GM23338 (cell line): ENCODE measurements at regions not wholly inside any gene's neighbourhood (a gene's known extent, or its start where the extent isn't known, plus 50 kb on each side); places are given as distances from the start of the nearest gene placed in this dataset.

Experiments
- ATAC-seq: fragments of 200-7000 bp; cut with Tn5 transposase; 3 replicates; pipeline ENCODE4 v1.9.1; 2020
- DNase-seq: peaks from one replicate; pipeline ENCODE4 v3.0.0-alpha.2; 2015; ENCODE audit warnings: low spot score
- H2AFZ ChIP-seq: fragments of 200-600 bp; sonication (generic); 2 replicates; pipeline ENCODE4 v1.8.0; 2016; ENCODE audit warnings: antibody characterized with exemption, mild to moderate bottlenecking, moderate library complexity
- H3F3A ChIP-seq: fragments of 200-600 bp; sonication (generic); replicated peaks from 2 replicates; pipeline ENCODE4 v1.8.0; 2017; ENCODE audit warnings: antibody characterized with exemption, mixed run types, low read depth
- H3K27ac ChIP-seq: fragments of 200-600 bp; sonication (generic); 2 replicates; pipeline ENCODE4 v1.6.1; 2016; ENCODE audit warnings: low read depth
- H3K27me3 ChIP-seq: fragments of 200-600 bp; sonication (generic); 2 replicates; pipeline ENCODE4 v1.8.0; 2016; ENCODE audit warnings: mild to moderate bottlenecking, mixed run types, moderate library complexity; ENCODE audit not compliant: insufficient read depth
- H3K36me3 ChIP-seq: fragments of 200-600 bp; sonication (generic); 2 replicates; pipeline ENCODE4 v1.8.0; 2016; ENCODE audit warnings: mild to moderate bottlenecking; ENCODE audit not compliant: insufficient read depth
- H3K4me1 ChIP-seq: fragments of 200-600 bp; sonication (generic); 2 replicates; pipeline ENCODE4 v1.8.0; 2016; ENCODE audit warnings: mild to moderate bottlenecking, moderate library complexity; ENCODE audit not compliant: insufficient read depth
- H3K4me2 ChIP-seq: fragments of 200-600 bp; sonication (generic); 2 replicates; pipeline ENCODE4 v1.7.1; 2017; ENCODE audit warnings: mixed run types
- H3K4me3 ChIP-seq: fragments of 200-600 bp; sonication (generic); 2 replicates; pipeline ENCODE4 v1.6.1; 2016; ENCODE audit warnings: mixed run types
- H3K79me2 ChIP-seq: fragments of 200-600 bp; sonication (generic); replicated peaks from 2 replicates; pipeline ENCODE4 v1.8.0; 2017; ENCODE audit warnings: mild to moderate bottlenecking; ENCODE audit not compliant: insufficient read depth
- H3K9me2 ChIP-seq: fragments of 200-600 bp; sonication (generic); 2 replicates; pipeline ENCODE4 v1.8.0; 2017; ENCODE audit not compliant: insufficient read depth
- H4K20me1 ChIP-seq: fragments of 200-600 bp; sonication (generic); replicated peaks from 2 replicates; pipeline ENCODE4 v1.8.0; 2017; ENCODE audit warnings: mild to moderate bottlenecking; ENCODE audit not compliant: insufficient read depth
- H3K27ac Mint-ChIP-seq: 2 replicates; pipeline ENCODE4 v1.8.0; 2020; ENCODE audit warnings: inconsistent platforms, mild to moderate bottlenecking, moderate library complexity, mixed read lengths
- H3K27me3 Mint-ChIP-seq: 3 replicates; pipeline ENCODE4 v1.8.0; 2022; ENCODE audit warnings: low read depth, mild to moderate bottlenecking, moderate library complexity, mixed read lengths, inconsistent platforms; ENCODE audit not compliant: insufficient read depth, poor library complexity
- H3K36me3 Mint-ChIP-seq: 3 replicates; pipeline ENCODE4 v1.8.0; 2021; ENCODE audit warnings: low read depth, mild to moderate bottlenecking, inconsistent platforms, moderate library complexity, mixed read lengths
- H3K4me1 Mint-ChIP-seq: 3 replicates; pipeline ENCODE4 v1.8.0; 2020; ENCODE audit warnings: mild to moderate bottlenecking, inconsistent platforms, mixed read lengths
- H3K4me3 Mint-ChIP-seq: 3 replicates; pipeline ENCODE4 v1.8.0; 2021; ENCODE audit warnings: moderate library complexity, mild to moderate bottlenecking, inconsistent platforms, mixed read lengths
- H3K9me3 Mint-ChIP-seq: 3 replicates; pipeline ENCODE4 v1.8.0; 2020; ENCODE audit warnings: moderate library complexity, mild to moderate bottlenecking, inconsistent platforms, mixed read lengths
- CREB1 ChIP-seq: fragments of 250-450 bp; sonication (Bioruptor Pico); IDR thresholded peaks from 2 replicates; pipeline ENCODE4 v1.5.0; 2020; ENCODE audit warnings: low read depth, mild to moderate bottlenecking, moderate library complexity
- EZH2 ChIP-seq: fragments of 200-600 bp; sonication (generic); IDR thresholded peaks from one replicate; pipeline ENCODE4 v1.8.0; 2017; ENCODE audit warnings: antibody characterized with exemption, mild to moderate bottlenecking, low read depth; ENCODE audit not compliant: unreplicated experiment
- EZH2phosphoT487 ChIP-seq: fragments of 200-600 bp; sonication (generic); IDR thresholded peaks from one replicate; pipeline ENCODE4 v1.8.1; 2018; ENCODE audit warnings: antibody characterized with exemption; ENCODE audit not compliant: unreplicated experiment
- JUNB ChIP-seq: IDR thresholded peaks from one replicate; pipeline ENCODE4 v1.6.1; 2016; ENCODE audit warnings: antibody characterized with exemption; ENCODE audit not compliant: unreplicated experiment
- NANOG ChIP-seq: IDR thresholded peaks from 2 replicates; pipeline ENCODE4 v1.6.1; 2016; ENCODE audit warnings: antibody characterized with exemption, borderline replicate concordance
- POLR2AphosphoS5 ChIP-seq: IDR thresholded peaks from 2 replicates; pipeline ENCODE4 v1.6.1; 2016; ENCODE audit warnings: antibody characterized with exemption, low read depth
- ZNF114 ChIP-seq: fragments of 250-450 bp; sonication (Bioruptor Pico); IDR thresholded peaks from 2 replicates; pipeline ENCODE4 v1.5.0; 2020; ENCODE audit warnings: mild to moderate bottlenecking, moderate library complexity
- TF ChIP-seq, protein P1 (sequence below), 2 experiments: fragments of 200-600 bp in 1 of 2; sonication (generic) in 1 of 2; conservative IDR thresholded peaks; 2 replicates each; pipeline versions ENCODE4 v1.5.1 to v1.6.1; 2016 to 2017; ENCODE audit warnings: antibody characterized with exemption in 2 of 2, low read depth in 2 of 2, mild to moderate bottlenecking in 2 of 2, moderate library complexity in 1 of 2
- TF ChIP-seq, protein P2 (sequence below): IDR thresholded peaks from one replicate; pipeline ENCODE4 v1.6.1; 2018; ENCODE audit warnings: antibody characterized with exemption; ENCODE audit not compliant: unreplicated experiment
- TF ChIP-seq, protein P3 (sequence below): fragments of 250-450 bp; sonication (Bioruptor Pico); IDR thresholded peaks from 2 replicates; pipeline ENCODE4 v1.5.0; 2020; ENCODE audit warnings: mild to moderate bottlenecking, moderate library complexity

DNA sequence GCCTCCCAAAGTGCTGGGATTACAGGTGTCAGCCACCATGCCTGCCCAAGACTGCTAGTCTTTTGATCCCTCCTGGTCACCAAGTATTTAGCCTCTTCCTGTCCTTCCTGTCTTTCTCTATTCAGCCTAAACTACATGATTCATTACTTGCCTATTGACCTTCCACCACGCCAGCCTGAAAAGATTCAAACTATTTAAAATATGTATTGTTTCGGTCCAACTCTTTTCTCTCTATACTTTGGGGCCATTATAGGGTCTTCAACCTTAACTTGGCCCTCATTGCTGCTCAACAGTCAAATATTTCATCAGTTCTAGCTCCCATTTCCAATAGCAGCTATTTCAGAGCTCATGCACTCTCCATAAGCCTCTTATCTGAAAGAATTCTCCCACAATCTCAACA, 153.0 kb downstream of the TNFSF18 start:
- Histone ChIP-seq H3K36me3 (no peaks in the 10 kb centered on the region), H2AFZ (no peak overlapping the region), H3F3A (no peaks in the 10 kb centered on the region), H3K27ac (no peak overlapping the region), H3K4me3 (no peak overlapping the region), H3K27me3 (no peaks in the 10 kb centered on the region), H3K4me2 (no peak overlapping the region), H3K9me2 (0 out of 2 replicates have a peak, but pooled peaks cover 5% of the 10 kb centered on the region), H3K79me2 (no peaks in the 10 kb centered on the region), H4K20me1 (no peaks in the 10 kb centered on the region), H3K4me1 (no peaks in the 10 kb centered on the region)
- H3K4me1 Mint-ChIP-seq: peaks cover 10% of the 10 kb centered on the region; the same call in 2 of the 3 replicates
- H3K9me3 Mint-ChIP-seq: no peaks in the 10 kb centered on the region
- H3K36me3 Mint-ChIP-seq: no peaks in the 10 kb centered on the region
- H3K27ac Mint-ChIP-seq: no peak overlapping the region
- no peak for ATAC-seq
- DNase-seq: no peak
- no peak for TF ChIP-seq CREB1 (CRISPR knock-in tag)
- TF ChIP-seq, protein P1, sequence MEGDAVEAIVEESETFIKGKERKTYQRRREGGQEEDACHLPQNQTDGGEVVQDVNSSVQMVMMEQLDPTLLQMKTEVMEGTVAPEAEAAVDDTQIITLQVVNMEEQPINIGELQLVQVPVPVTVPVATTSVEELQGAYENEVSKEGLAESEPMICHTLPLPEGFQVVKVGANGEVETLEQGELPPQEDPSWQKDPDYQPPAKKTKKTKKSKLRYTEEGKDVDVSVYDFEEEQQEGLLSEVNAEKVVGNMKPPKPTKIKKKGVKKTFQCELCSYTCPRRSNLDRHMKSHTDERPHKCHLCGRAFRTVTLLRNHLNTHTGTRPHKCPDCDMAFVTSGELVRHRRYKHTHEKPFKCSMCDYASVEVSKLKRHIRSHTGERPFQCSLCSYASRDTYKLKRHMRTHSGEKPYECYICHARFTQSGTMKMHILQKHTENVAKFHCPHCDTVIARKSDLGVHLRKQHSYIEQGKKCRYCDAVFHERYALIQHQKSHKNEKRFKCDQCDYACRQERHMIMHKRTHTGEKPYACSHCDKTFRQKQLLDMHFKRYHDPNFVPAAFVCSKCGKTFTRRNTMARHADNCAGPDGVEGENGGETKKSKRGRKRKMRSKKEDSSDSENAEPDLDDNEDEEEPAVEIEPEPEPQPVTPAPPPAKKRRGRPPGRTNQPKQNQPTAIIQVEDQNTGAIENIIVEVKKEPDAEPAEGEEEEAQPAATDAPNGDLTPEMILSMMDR (conservative IDR thresholded peaks at IDR 0.05; ENCODE audit: low read depth in 2 of 2): no peak
- TF ChIP-seq JUNB: no peak
- no peak for TF ChIP-seq ZNF114 (CRISPR knock-in tag)
- TF ChIP-seq NANOG: no peak
- TF ChIP-seq EZH2phosphoT487: no peak
- no peak for TF ChIP-seq POLR2AphosphoS5
- TF ChIP-seq EZH2: no peak
- TF ChIP-seq, protein P2, sequence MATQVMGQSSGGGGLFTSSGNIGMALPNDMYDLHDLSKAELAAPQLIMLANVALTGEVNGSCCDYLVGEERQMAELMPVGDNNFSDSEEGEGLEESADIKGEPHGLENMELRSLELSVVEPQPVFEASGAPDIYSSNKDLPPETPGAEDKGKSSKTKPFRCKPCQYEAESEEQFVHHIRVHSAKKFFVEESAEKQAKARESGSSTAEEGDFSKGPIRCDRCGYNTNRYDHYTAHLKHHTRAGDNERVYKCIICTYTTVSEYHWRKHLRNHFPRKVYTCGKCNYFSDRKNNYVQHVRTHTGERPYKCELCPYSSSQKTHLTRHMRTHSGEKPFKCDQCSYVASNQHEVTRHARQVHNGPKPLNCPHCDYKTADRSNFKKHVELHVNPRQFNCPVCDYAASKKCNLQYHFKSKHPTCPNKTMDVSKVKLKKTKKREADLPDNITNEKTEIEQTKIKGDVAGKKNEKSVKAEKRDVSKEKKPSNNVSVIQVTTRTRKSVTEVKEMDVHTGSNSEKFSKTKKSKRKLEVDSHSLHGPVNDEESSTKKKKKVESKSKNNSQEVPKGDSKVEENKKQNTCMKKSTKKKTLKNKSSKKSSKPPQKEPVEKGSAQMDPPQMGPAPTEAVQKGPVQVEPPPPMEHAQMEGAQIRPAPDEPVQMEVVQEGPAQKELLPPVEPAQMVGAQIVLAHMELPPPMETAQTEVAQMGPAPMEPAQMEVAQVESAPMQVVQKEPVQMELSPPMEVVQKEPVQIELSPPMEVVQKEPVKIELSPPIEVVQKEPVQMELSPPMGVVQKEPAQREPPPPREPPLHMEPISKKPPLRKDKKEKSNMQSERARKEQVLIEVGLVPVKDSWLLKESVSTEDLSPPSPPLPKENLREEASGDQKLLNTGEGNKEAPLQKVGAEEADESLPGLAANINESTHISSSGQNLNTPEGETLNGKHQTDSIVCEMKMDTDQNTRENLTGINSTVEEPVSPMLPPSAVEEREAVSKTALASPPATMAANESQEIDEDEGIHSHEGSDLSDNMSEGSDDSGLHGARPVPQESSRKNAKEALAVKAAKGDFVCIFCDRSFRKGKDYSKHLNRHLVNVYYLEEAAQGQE: no peak
- TF ChIP-seq, protein P3, sequence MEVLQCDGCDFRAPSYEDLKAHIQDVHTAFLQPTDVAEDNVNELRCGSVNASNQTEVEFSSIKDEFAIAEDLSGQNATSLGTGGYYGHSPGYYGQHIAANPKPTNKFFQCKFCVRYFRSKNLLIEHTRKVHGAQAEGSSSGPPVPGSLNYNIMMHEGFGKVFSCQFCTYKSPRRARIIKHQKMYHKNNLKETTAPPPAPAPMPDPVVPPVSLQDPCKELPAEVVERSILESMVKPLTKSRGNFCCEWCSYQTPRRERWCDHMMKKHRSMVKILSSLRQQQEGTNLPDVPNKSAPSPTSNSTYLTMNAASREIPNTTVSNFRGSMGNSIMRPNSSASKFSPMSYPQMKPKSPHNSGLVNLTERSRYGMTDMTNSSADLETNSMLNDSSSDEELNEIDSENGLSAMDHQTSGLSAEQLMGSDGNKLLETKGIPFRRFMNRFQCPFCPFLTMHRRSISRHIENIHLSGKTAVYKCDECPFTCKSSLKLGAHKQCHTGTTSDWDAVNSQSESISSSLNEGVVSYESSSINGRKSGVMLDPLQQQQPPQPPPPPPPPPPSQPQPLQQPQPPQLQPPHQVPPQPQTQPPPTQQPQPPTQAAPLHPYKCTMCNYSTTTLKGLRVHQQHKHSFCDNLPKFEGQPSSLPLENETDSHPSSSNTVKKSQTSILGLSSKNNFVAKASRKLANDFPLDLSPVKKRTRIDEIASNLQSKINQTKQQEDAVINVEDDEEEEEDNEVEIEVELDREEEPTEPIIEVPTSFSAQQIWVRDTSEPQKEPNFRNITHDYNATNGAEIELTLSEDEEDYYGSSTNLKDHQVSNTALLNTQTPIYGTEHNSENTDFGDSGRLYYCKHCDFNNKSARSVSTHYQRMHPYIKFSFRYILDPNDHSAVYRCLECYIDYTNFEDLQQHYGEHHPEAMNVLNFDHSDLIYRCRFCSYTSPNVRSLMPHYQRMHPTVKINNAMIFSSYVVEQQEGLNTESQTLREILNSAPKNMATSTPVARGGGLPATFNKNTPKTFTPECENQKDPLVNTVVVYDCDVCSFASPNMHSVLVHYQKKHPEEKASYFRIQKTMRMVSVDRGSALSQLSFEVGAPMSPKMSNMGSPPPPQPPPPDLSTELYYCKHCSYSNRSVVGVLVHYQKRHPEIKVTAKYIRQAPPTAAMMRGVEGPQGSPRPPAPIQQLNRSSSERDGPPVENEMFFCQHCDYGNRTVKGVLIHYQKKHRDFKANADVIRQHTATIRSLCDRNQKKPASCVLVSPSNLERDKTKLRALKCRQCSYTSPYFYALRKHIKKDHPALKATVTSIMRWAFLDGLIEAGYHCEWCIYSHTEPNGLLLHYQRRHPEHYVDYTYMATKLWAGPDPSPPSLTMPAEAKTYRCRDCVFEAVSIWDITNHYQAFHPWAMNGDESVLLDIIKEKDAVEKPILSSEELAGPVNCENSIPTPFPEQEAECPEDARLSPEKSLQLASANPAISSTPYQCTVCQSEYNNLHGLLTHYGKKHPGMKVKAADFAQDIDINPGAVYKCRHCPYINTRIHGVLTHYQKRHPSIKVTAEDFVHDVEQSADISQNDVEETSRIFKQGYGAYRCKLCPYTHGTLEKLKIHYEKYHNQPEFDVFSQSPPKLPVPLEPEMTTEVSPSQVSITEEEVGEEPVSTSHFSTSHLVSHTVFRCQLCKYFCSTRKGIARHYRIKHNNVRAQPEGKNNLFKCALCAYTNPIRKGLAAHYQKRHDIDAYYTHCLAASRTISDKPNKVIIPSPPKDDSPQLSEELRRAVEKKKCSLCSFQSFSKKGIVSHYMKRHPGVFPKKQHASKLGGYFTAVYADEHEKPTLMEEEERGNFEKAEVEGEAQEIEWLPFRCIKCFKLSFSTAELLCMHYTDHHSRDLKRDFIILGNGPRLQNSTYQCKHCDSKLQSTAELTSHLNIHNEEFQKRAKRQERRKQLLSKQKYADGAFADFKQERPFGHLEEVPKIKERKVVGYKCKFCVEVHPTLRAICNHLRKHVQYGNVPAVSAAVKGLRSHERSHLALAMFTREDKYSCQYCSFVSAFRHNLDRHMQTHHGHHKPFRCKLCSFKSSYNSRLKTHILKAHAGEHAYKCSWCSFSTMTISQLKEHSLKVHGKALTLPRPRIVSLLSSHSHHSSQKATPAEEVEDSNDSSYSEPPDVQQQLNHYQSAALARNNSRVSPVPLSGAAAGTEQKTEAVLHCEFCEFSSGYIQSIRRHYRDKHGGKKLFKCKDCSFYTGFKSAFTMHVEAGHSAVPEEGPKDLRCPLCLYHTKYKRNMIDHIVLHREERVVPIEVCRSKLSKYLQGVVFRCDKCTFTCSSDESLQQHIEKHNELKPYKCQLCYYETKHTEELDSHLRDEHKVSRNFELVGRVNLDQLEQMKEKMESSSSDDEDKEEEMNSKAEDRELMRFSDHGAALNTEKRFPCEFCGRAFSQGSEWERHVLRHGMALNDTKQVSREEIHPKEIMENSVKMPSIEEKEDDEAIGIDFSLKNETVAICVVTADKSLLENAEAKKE (CRISPR knock-in tag): no peak
- no peak overlapping the region for H3K4me3 Mint-ChIP-seq
- no peaks in the 10 kb centered on the region for H3K27me3 Mint-ChIP-seq
